ENCODE measurements at regions not wholly inside any gene's neighbourhood (a gene's known extent, or its start where the extent isn't known, plus 50 kb on each side); places are given as distances from the start of the nearest gene placed in this dataset.
"Not testable (repeated sequence)": the region's sequence is repeated elsewhere in the genome, so short reads cannot be mapped to it uniquely, and the experiment has no call there.

GRCh38 chr2:228575897-228576296 lies 394.4 kb upstream of the SPHKAP start:
- H3K4me3 Mint-ChIP-seq (ENCODE audit: unreplicated experiment): no peak overlapping the region
- DNase-seq (ENCODE audit: low spot score): no peak
- H3K9me3 Mint-ChIP-seq (ENCODE audit: low read depth): no peaks in the 10 kb centered on the region
- H3K4me1 Mint-ChIP-seq (ENCODE audit: low read depth): no peaks in the 10 kb centered on the region
- TF ChIP-seq CTCF (IDR thresholded peaks at IDR 0.05): no peak
- no peaks in the 10 kb centered on the region for H3K36me3 Mint-ChIP-seq (ENCODE audit: low read depth)
- no peak overlapping the region for H3K27ac Mint-ChIP-seq (ENCODE audit: unreplicated experiment)
- H3K27me3 Mint-ChIP-seq (ENCODE audit: low read depth): no peaks in the 10 kb centered on the region

- H3K36me3 Mint-ChIP-seq (ENCODE audit: low read depth); DNase-seq (ENCODE audit: low spot score); H3K27ac Mint-ChIP-seq (ENCODE audit: unreplicated experiment); H3K27me3 Mint-ChIP-seq (ENCODE audit: low read depth); H3K9me3 Mint-ChIP-seq (ENCODE audit: low read depth); H3K4me3 Mint-ChIP-seq (ENCODE audit: unreplicated experiment); H3K4me1 Mint-ChIP-seq (ENCODE audit: low read depth): not testable (repeated sequence)
Measured at GRCh38 chr2:228568275-228568674, 386.8 kb upstream of the SPHKAP start.

- Mint-ChIP-seq H3K27ac (ENCODE audit: unreplicated experiment) (no peak overlapping the region), H3K27me3 (ENCODE audit: low read depth) (no peaks in the 10 kb centered on the region), H3K4me3 (ENCODE audit: unreplicated experiment) (no peak overlapping the region), H3K4me1 (ENCODE audit: low read depth) (no peaks in the 10 kb centered on the region), H3K9me3 (ENCODE audit: low read depth) (peaks cover 4% of the 10 kb centered on the region), H3K36me3 (ENCODE audit: low read depth) (no peaks in the 10 kb centered on the region)
- DNase-seq (ENCODE audit: low spot score): no peak
- no peak for TF ChIP-seq CTCF (IDR thresholded peaks at IDR 0.05)
Measured at GRCh38 chr2:228561816-228562215, 380.3 kb upstream of the SPHKAP start.

GRCh38 chr2:228559774-228560415 lies 378.4 kb upstream of the SPHKAP start:
- no peaks in the 10 kb centered on the region for H3K27me3 Mint-ChIP-seq (ENCODE audit: low read depth)
- no peaks in the 10 kb centered on the region for H3K9me3 Mint-ChIP-seq (ENCODE audit: low read depth)
- H3K4me1 Mint-ChIP-seq (ENCODE audit: low read depth): no peaks in the 10 kb centered on the region

GRCh38 chr2:228556717-228557116 lies 375.2 kb upstream of the SPHKAP start:
- peaks cover 4% of the 10 kb centered on the region for H3K9me3 Mint-ChIP-seq (ENCODE audit: low read depth)
- H3K4me3 Mint-ChIP-seq (ENCODE audit: unreplicated experiment): no peak overlapping the region
- H3K36me3 Mint-ChIP-seq (ENCODE audit: low read depth): no peaks in the 10 kb centered on the region
- DNase-seq (ENCODE audit: low spot score): no peak
- H3K27ac Mint-ChIP-seq (ENCODE audit: unreplicated experiment): no peak overlapping the region
- H3K27me3 Mint-ChIP-seq (ENCODE audit: low read depth): no peaks in the 10 kb centered on the region
- no peaks in the 10 kb centered on the region for H3K4me1 Mint-ChIP-seq (ENCODE audit: low read depth)
- no peak for TF ChIP-seq CTCF (IDR thresholded peaks at IDR 0.05)

More at GRCh38 chr2:228559774-228560415, 378.4 kb upstream of the SPHKAP start:
- Mint-ChIP-seq H3K4me3 (ENCODE audit: unreplicated experiment) (no peak overlapping the region), H3K36me3 (ENCODE audit: low read depth) (no peaks in the 10 kb centered on the region), H3K27ac (ENCODE audit: unreplicated experiment) (no peak overlapping the region)
- no peak for DNase-seq (ENCODE audit: low spot score)
- TF ChIP-seq CTCF (IDR thresholded peaks at IDR 0.05): no peak

GRCh38 chr2:228549441-228550007 lies 368.0 kb upstream of the SPHKAP start:
- DNase-seq (ENCODE audit: low spot score): no peak
- Mint-ChIP-seq H3K27me3 (ENCODE audit: low read depth) (no peaks in the 10 kb centered on the region), H3K4me3 (ENCODE audit: unreplicated experiment) (no peak overlapping the region), H3K27ac (ENCODE audit: unreplicated experiment) (no peak overlapping the region), H3K9me3 (ENCODE audit: low read depth) (peaks cover 10% of the 10 kb centered on the region), H3K4me1 (ENCODE audit: low read depth) (peaks cover 5% of the 10 kb centered on the region), H3K36me3 (ENCODE audit: low read depth) (no peaks in the 10 kb centered on the region)
- TF ChIP-seq CTCF (IDR thresholded peaks at IDR 0.05): no peak
